K562 (cell line): ENCODE measurements at regions not wholly inside any gene's neighbourhood (a gene's known extent, or its start where the extent isn't known, plus 50 kb on each side); places are given as distances from the start of the nearest gene placed in this dataset.

Experiments
- CHD1 ChIP-seq: fragments of 200-600 bp; sonication (generic); IDR thresholded peaks from one replicate; pipeline ENCODE4 v1.6.1; 2012; ENCODE audit warnings: mild to moderate bottlenecking, moderate library complexity, low read length, inconsistent platforms
- FOXA1 ChIP-seq: fragments of 450-650 bp; IDR thresholded peaks from 2 replicates; pipeline ENCODE4 v1.6.1; 2016; ENCODE audit warnings: mild to moderate bottlenecking, borderline replicate concordance
- ILF3 ChIP-seq: fragments of 450-650 bp; IDR thresholded peaks from 2 replicates; pipeline ENCODE4 v1.6.1; 2018; ENCODE audit warnings: antibody characterized with exemption, mild to moderate bottlenecking, moderate library complexity, borderline replicate concordance
- NCOA2 ChIP-seq, 2 experiments: fragments of 450-650 bp; IDR thresholded peaks; 2 replicates each; pipeline ENCODE4 v1.6.1; 2018; ENCODE audit warnings: mild to moderate bottlenecking in 2 of 2, moderate library complexity in 1 of 2; ENCODE audit not compliant: partially characterized antibody in 2 of 2
- PHF21A ChIP-seq: fragments of 450-650 bp; IDR thresholded peaks from 2 replicates; pipeline ENCODE4 v1.6.1; 2017; ENCODE audit warnings: low read depth, borderline replicate concordance
- ZNF324 ChIP-seq: fragments of 250-450 bp; sonication (Bioruptor Pico); IDR thresholded peaks from 2 replicates; pipeline ENCODE4 v1.4.0; 2020; ENCODE audit warnings: mild to moderate bottlenecking
- ZNF354B ChIP-seq: fragments of 250-450 bp; sonication (Bioruptor Pico); IDR thresholded peaks from 2 replicates; pipeline ENCODE4 v1.4.0; 2020
- TF ChIP-seq, protein P1 (sequence below): sonication (generic); formaldehyde crosslinking; IDR thresholded peaks from 2 replicates; pipeline ENCODE4 v1.8.0; 2023; ENCODE audit warnings: mild to moderate bottlenecking, missing genetic modification reagents
- TF ChIP-seq, protein P2 (sequence below): sonication (generic); formaldehyde crosslinking; IDR thresholded peaks from 2 replicates; pipeline ENCODE4 v1.8.0; 2022; ENCODE audit warnings: mild to moderate bottlenecking, missing genetic modification reagents
- TF ChIP-seq, protein P3 (sequence below): fragments of 250-450 bp; sonication (Bioruptor Pico); IDR thresholded peaks from 2 replicates; pipeline ENCODE4 v1.5.0; 2021

DNA sequence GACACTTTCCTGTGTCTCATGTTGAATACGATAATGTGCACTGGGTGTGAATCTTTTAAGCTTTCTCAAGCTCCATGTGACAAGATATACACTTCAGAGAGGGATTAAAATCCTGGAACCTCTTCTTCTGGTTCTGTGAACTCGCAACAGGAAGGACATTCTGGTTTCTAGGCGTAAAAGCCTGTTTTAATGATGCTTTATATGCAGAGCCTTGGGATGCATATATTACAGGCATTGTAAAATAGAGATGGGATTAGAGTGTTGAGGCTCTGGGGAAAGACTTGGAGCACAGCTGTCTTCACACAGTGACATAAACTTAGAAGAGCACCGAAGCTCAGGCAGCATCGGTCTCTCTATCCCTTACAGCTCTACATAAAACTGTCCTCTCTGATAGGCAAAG lies 107.7 kb upstream of the SV2C start (continued):
- TF ChIP-seq PHF21A (no peak), NCOA2 (IDR thresholded peaks at IDR 0.05; ENCODE audit: partially characterized antibody in 2 of 2) (no peak), FOXA1 (no peak), ILF3 (no peak), ZNF324 (CRISPR knock-in tag) (no peak), CHD1 (no peak), ZNF354B (CRISPR knock-in tag) (no peak)
- TF ChIP-seq, protein P1, sequence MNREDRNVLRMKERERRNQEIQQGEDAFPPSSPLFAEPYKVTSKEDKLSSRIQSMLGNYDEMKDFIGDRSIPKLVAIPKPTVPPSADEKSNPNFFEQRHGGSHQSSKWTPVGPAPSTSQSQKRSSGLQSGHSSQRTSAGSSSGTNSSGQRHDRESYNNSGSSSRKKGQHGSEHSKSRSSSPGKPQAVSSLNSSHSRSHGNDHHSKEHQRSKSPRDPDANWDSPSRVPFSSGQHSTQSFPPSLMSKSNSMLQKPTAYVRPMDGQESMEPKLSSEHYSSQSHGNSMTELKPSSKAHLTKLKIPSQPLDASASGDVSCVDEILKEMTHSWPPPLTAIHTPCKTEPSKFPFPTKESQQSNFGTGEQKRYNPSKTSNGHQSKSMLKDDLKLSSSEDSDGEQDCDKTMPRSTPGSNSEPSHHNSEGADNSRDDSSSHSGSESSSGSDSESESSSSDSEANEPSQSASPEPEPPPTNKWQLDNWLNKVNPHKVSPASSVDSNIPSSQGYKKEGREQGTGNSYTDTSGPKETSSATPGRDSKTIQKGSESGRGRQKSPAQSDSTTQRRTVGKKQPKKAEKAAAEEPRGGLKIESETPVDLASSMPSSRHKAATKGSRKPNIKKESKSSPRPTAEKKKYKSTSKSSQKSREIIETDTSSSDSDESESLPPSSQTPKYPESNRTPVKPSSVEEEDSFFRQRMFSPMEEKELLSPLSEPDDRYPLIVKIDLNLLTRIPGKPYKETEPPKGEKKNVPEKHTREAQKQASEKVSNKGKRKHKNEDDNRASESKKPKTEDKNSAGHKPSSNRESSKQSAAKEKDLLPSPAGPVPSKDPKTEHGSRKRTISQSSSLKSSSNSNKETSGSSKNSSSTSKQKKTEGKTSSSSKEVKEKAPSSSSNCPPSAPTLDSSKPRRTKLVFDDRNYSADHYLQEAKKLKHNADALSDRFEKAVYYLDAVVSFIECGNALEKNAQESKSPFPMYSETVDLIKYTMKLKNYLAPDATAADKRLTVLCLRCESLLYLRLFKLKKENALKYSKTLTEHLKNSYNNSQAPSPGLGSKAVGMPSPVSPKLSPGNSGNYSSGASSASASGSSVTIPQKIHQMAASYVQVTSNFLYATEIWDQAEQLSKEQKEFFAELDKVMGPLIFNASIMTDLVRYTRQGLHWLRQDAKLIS = no peak
- TF ChIP-seq, protein P2, sequence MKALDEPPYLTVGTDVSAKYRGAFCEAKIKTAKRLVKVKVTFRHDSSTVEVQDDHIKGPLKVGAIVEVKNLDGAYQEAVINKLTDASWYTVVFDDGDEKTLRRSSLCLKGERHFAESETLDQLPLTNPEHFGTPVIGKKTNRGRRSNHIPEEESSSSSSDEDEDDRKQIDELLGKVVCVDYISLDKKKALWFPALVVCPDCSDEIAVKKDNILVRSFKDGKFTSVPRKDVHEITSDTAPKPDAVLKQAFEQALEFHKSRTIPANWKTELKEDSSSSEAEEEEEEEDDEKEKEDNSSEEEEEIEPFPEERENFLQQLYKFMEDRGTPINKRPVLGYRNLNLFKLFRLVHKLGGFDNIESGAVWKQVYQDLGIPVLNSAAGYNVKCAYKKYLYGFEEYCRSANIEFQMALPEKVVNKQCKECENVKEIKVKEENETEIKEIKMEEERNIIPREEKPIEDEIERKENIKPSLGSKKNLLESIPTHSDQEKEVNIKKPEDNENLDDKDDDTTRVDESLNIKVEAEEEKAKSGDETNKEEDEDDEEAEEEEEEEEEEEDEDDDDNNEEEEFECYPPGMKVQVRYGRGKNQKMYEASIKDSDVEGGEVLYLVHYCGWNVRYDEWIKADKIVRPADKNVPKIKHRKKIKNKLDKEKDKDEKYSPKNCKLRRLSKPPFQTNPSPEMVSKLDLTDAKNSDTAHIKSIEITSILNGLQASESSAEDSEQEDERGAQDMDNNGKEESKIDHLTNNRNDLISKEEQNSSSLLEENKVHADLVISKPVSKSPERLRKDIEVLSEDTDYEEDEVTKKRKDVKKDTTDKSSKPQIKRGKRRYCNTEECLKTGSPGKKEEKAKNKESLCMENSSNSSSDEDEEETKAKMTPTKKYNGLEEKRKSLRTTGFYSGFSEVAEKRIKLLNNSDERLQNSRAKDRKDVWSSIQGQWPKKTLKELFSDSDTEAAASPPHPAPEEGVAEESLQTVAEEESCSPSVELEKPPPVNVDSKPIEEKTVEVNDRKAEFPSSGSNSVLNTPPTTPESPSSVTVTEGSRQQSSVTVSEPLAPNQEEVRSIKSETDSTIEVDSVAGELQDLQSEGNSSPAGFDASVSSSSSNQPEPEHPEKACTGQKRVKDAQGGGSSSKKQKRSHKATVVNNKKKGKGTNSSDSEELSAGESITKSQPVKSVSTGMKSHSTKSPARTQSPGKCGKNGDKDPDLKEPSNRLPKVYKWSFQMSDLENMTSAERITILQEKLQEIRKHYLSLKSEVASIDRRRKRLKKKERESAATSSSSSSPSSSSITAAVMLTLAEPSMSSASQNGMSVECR (CRISPR knock-in tag) = no peak
- TF ChIP-seq, protein P3, sequence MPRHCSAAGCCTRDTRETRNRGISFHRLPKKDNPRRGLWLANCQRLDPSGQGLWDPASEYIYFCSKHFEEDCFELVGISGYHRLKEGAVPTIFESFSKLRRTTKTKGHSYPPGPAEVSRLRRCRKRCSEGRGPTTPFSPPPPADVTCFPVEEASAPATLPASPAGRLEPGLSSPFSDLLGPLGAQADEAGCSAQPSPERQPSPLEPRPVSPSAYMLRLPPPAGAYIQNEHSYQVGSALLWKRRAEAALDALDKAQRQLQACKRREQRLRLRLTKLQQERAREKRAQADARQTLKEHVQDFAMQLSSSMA (CRISPR knock-in tag) = no peak
- TF ChIP-seq, all 486 proteins: peak for 0
